GM12878 (cell line): ENCODE measurements at regions not wholly inside any gene's neighbourhood (a gene's known extent, or its start where the extent isn't known, plus 50 kb on each side); places are given as distances from the start of the nearest gene placed in this dataset.

Experiments used
- ATAC-seq: fragments of 200-7000 bp; cut with Tn5 transposase; 3 replicates; pipeline ENCODE4 v1.9.1; 2020; ENCODE audit warnings: mild to moderate bottlenecking, moderate library complexity
- BruUV-seq: library from RNA; stranded (reverse); fragments of 400-500 nt; replicated peaks from 2 replicates; lab custom pipeline; 2021; lab: Mats Ljungman, UMichigan
- CTCF ChIA-PET: fragments of 300-600 bp; sonication (Branson Sonifier 250); formaldehyde crosslinking; extraction: SDS; loops from one replicate; lab custom pipeline; 2021; ENCODE audit warnings: inconsistent platforms; lab: Yijun Ruan, JAX
- POLR2A ChIA-PET: fragments of 350-600 bp; formaldehyde crosslinking; extraction: SDS; loops from one replicate; lab custom pipeline; 2021; ENCODE audit warnings: inconsistent platforms; lab: Charles Lee
- RAD21 ChIA-PET: fragments of 300-600 bp; sonication (Branson Sonifier 250); formaldehyde crosslinking; loops from one replicate; lab custom pipeline; 2023; ENCODE audit warnings: antibody characterized with exemption; ENCODE audit not compliant: unreplicated experiment; lab: Charles Lee
- SMC1A ChIA-PET: fragments of 300-600 bp; sonication (Branson Sonifier 250); formaldehyde crosslinking; loops from one replicate; lab custom pipeline; 2023; ENCODE audit not compliant: unreplicated experiment, uncharacterized antibody; lab: Charles Lee
- DNase-seq: peaks from one replicate; pipeline ENCODE4 v3.0.0-alpha.2; 2011; ENCODE audit warnings: low read depth, low spot score
- FAIRE-seq: peaks from 3 replicates; lab custom pipeline; 2011; peaks lifted over from hg19 to GRCh38; lab: Jason Lieb, UNC
- H2AFZ ChIP-seq: 2 replicates; pipeline ENCODE4 v1.6.0; 2011; ENCODE audit warnings: low read depth, low read length, control low read depth; ENCODE audit not compliant: control insufficient read depth
- H3K27ac ChIP-seq: 2 replicates; pipeline ENCODE4 v1.5.1; 2011; ENCODE audit warnings: control low read depth; ENCODE audit not compliant: control insufficient read depth, insufficient read depth
- H3K27me3 ChIP-seq, 2 experiments: replicated peaks in 1 of 2; 2 replicates each; pipeline versions ENCODE4 v1.6.0 to v1.6.1; 2011; ENCODE audit warnings: low read length in 1 of 2; ENCODE audit not compliant: control insufficient read depth in 2 of 2, insufficient read depth in 2 of 2
- H3K36me3 ChIP-seq, 2 experiments: 2 replicates each; pipeline ENCODE4 v1.5.1; 2011; ENCODE audit warnings: low read length in 1 of 2; ENCODE audit not compliant: control insufficient read depth in 2 of 2, insufficient read depth in 2 of 2
- H3K4me1 ChIP-seq: 2 replicates; pipeline ENCODE4 v1.6.1; 2011; ENCODE audit warnings: mild to moderate bottlenecking, low read length, moderate library complexity, mixed read lengths; ENCODE audit not compliant: control insufficient read depth, insufficient read depth
- H3K4me2 ChIP-seq: 2 replicates; pipeline ENCODE4 v1.6.0; 2011; ENCODE audit warnings: control low read depth; ENCODE audit not compliant: control insufficient read depth, insufficient read depth
- H3K4me3 ChIP-seq: fragments of 200-600 bp; sonication (generic); 2 replicates; pipeline ENCODE4 v1.5.1; 2016
- H3K79me2 ChIP-seq: 2 replicates; pipeline ENCODE4 v1.6.0; 2011; ENCODE audit warnings: low read length; ENCODE audit not compliant: control insufficient read depth, insufficient read depth
- H3K9ac ChIP-seq: 2 replicates; pipeline ENCODE4 v1.8.0; 2011; ENCODE audit warnings: low read length, control low read depth, mixed read lengths; ENCODE audit not compliant: control insufficient read depth, insufficient read depth
- H3K9me3 ChIP-seq: replicated peaks from 3 replicates; pipeline ENCODE4 v1.5.1; 2011; ENCODE audit warnings: mild to moderate bottlenecking, low read length; ENCODE audit not compliant: control insufficient read depth, insufficient read depth
- H4K20me1 ChIP-seq: 2 replicates; pipeline ENCODE4 v1.6.0; 2011; ENCODE audit not compliant: control insufficient read depth, insufficient read depth
- BCL11A ChIP-seq: IDR thresholded peaks from 2 replicates; pipeline ENCODE4 v1.6.1; 2011; ENCODE audit warnings: low read depth, low read length
- CREB1 ChIP-seq: IDR thresholded peaks from 2 replicates; pipeline ENCODE4 v1.6.1; 2012; ENCODE audit warnings: low read depth, mild to moderate bottlenecking, inconsistent platforms
- IKZF1 ChIP-seq: fragments of 450-650 bp; conservative IDR thresholded peaks from 2 replicates; pipeline ENCODE4 v1.6.1; 2017; ENCODE audit warnings: antibody characterized with exemption, mild to moderate bottlenecking
- IKZF2 ChIP-seq, 2 experiments: fragments of 450-650 bp; IDR thresholded peaks; 2 replicates each; pipeline ENCODE4 v1.6.1; 2017; ENCODE audit warnings: mild to moderate bottlenecking in 2 of 2, moderate library complexity in 2 of 2
- MTA2 ChIP-seq: fragments of 450-650 bp; IDR thresholded peaks from 2 replicates; pipeline ENCODE4 v1.6.1; 2016; ENCODE audit warnings: low read depth, mild to moderate bottlenecking, moderate library complexity
- PAX8 ChIP-seq: fragments of 450-650 bp; IDR thresholded peaks from 2 replicates; pipeline ENCODE4 v1.6.1; 2017; ENCODE audit warnings: mild to moderate bottlenecking, moderate library complexity
- PBX3 ChIP-seq: IDR thresholded peaks from 2 replicates; pipeline ENCODE4 v1.6.1; 2011; ENCODE audit warnings: mild to moderate bottlenecking, low read depth, low read length, moderate library complexity; ENCODE audit not compliant: insufficient replicate concordance
- TBL1XR1 ChIP-seq: IDR thresholded peaks from 2 replicates; pipeline ENCODE4 v1.6.1; 2012; ENCODE audit warnings: low read depth, low read length, improper control_type of control experiment
- ZNF687 ChIP-seq: fragments of 450-650 bp; IDR thresholded peaks from 2 replicates; pipeline ENCODE4 v1.6.1; 2017; ENCODE audit warnings: mild to moderate bottlenecking, moderate library complexity
- ZZZ3 ChIP-seq: IDR thresholded peaks from 2 replicates; pipeline ENCODE4 v1.6.1; 2011; ENCODE audit warnings: low read depth; ENCODE audit not compliant: control insufficient read depth, insufficient read length
- WGBS: methylation state at CpG from one replicate; pipeline ENCODE4 v1.1.6; 2016; ENCODE audit warnings: low lambda C conversion rate; ENCODE audit not compliant: insufficient replicate concordance, insufficient coverage; ENCODE audit errors: missing lambda C conversion rate; 5-methylcytosine and 5-hydroxymethylcytosine counted together
- in situ Hi-C: fragments of 300-500 bp; cut with MboI; formaldehyde crosslinking; loops from 9 replicates; pipeline ENCODE4 v1.14.3; 2018; ENCODE audit warnings: mixed read lengths
- intact Hi-C: fragments of 100-400 bp; cut with micrococcal nuclease; formaldehyde crosslinking; loops from one replicate; pipeline ENCODE4 v1.14.2; 2022; ENCODE audit not compliant: unreplicated experiment

GRCh38 chr20:6848041-6848440, 80.6 kb downstream of the BMP2 start (continued):
- no peak for TF ChIP-seq PBX3

GRCh38 chr20:6848992-6849391, 81.5 kb downstream of the BMP2 start:
- no peak for TF ChIP-seq TBL1XR1
- peak; percentile 81 for TF ChIP-seq MTA2
- no peak for TF ChIP-seq CREB1
- no peak for TF ChIP-seq PAX8
- TF ChIP-seq ZZZ3, result no peak
- peak; percentile 21 to 51; a peak in 1 of 4 replicates for TF ChIP-seq IKZF2 (IDR thresholded peaks at IDR 0.05)
- peak; percentile 7; the same call in 1 of the 2 replicates for TF ChIP-seq BCL11A
- peak; percentile 62 for TF ChIP-seq IKZF1
- peak; percentile 43; the same call in 1 of the 2 replicates for TF ChIP-seq ZNF687
- no peak overlapping the region for H3K4me2 ChIP-seq
- H2AFZ ChIP-seq, result no peak overlapping the region
- BruUV-seq, result no TSS peak
- intact Hi-C loops, result no loop called here
- ChIA-PET POLR2A (interaction anchor here (0.8 to 4.0 kb wide), 11 partner anchors 10 to 76 kb away, joined by 3 to 61 read pairs (median 5); no protein-coding TSS in a partner anchor), RAD21 (interaction anchor here (0.6 to 8.1 kb wide), 14 partner anchors 10 to 90 kb away, joined by 3 to 129 read pairs (median 6); no protein-coding TSS in a partner anchor), CTCF (interaction anchor here (0.7 to 7.8 kb wide), 16 partner anchors 9 to 191 kb away, joined by 3 to 77 read pairs (median 4); no protein-coding TSS in a partner anchor), SMC1A (interaction anchor here (0.6 to 17.1 kb wide), 18 partner anchors 10 to 90 kb away, joined by 3 to 370 read pairs (median 7); no protein-coding TSS in a partner anchor)
- H3K36me3 ChIP-seq, result no peaks in the 10 kb centered on the region
- H3K27me3 ChIP-seq, result no peaks in the 10 kb centered on the region
- peak; percentile 43 for ATAC-seq
- no peak overlapping the region for H3K4me3 ChIP-seq
- no peak for DNase-seq
- H3K4me1 ChIP-seq, result no peaks in the 10 kb centered on the region
- no peaks in the 10 kb centered on the region for H3K9me3 ChIP-seq
- no peak overlapping the region for H3K27ac ChIP-seq
- no peaks in the 10 kb centered on the region for H4K20me1 ChIP-seq
- no peaks in the 10 kb centered on the region for H3K79me2 ChIP-seq
- WGBS, result 44% methylated on average over 2 of the region's 2 CpGs
- no peak overlapping the region for H3K9ac ChIP-seq
- in situ Hi-C loops, result no loop called here
- no peak for FAIRE-seq
